AG04449 (cell line): ENCODE measurements at regions not wholly inside any gene's neighbourhood (a gene's known extent, or its start where the extent isn't known, plus 50 kb on each side); places are given as distances from the start of the nearest gene placed in this dataset.
"Not testable (repeated sequence)": the region's sequence is repeated elsewhere in the genome, so short reads cannot be mapped to it uniquely, and the experiment has no call there.

Experiments used
- CTCF ChIA-PET: fragments of 350-600 bp; formaldehyde crosslinking; extraction: SDS; loops from one replicate; lab custom pipeline; 2021; ENCODE audit warnings: antibody characterized with exemption; lab: Yijun Ruan, JAX
- POLR2A ChIA-PET: fragments of 400-600, 350-600 bp; formaldehyde crosslinking; extraction: SDS; loops from one replicate; lab custom pipeline; 2020; ENCODE audit warnings: antibody characterized with exemption, inconsistent platforms; lab: Yijun Ruan, JAX
- DNase-seq: peaks from one replicate; pipeline ENCODE4 v3.0.0-alpha.2; 2010; ENCODE audit warnings: low read depth, low spot score
- H3K4me3 ChIP-seq: 2 replicates; pipeline ENCODE4 v1.5.1; 2011; ENCODE audit warnings: low read depth, mild to moderate bottlenecking, control low read depth, low read length
- TF ChIP-seq, protein P1 (sequence below): IDR thresholded peaks from one replicate; pipeline ENCODE4 v1.5.1; 2011; ENCODE audit warnings: mild to moderate bottlenecking, moderate library complexity, low read length, control low read depth, inconsistent platforms; ENCODE audit not compliant: insufficient read depth; ENCODE audit errors: missing control alignments

DNA sequence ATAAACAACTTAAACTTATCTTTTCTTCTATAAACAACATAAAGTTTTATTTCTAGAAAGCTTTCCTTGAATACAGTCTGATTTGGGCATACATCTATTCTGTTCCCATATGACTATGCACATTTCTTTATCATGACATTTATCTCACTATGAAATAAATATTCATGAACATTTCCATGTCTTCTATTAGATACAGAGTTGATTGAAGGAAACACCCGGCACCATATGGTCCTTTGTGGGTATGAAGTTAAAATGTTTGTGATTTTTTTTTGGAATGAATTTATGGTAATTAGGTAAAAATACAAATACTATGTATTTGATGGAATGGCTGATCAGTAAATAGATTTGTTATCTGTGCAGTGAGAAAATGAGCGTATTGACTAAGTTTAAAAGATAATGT, 1209.8 kb upstream of the ACO1 start:
- TF ChIP-seq, protein P1, sequence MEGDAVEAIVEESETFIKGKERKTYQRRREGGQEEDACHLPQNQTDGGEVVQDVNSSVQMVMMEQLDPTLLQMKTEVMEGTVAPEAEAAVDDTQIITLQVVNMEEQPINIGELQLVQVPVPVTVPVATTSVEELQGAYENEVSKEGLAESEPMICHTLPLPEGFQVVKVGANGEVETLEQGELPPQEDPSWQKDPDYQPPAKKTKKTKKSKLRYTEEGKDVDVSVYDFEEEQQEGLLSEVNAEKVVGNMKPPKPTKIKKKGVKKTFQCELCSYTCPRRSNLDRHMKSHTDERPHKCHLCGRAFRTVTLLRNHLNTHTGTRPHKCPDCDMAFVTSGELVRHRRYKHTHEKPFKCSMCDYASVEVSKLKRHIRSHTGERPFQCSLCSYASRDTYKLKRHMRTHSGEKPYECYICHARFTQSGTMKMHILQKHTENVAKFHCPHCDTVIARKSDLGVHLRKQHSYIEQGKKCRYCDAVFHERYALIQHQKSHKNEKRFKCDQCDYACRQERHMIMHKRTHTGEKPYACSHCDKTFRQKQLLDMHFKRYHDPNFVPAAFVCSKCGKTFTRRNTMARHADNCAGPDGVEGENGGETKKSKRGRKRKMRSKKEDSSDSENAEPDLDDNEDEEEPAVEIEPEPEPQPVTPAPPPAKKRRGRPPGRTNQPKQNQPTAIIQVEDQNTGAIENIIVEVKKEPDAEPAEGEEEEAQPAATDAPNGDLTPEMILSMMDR: no peak
- no peak for DNase-seq
- POLR2A ChIA-PET: no interaction called here
- no peak overlapping the region for H3K4me3 ChIP-seq
- CTCF ChIA-PET: no interaction called here

DNA sequence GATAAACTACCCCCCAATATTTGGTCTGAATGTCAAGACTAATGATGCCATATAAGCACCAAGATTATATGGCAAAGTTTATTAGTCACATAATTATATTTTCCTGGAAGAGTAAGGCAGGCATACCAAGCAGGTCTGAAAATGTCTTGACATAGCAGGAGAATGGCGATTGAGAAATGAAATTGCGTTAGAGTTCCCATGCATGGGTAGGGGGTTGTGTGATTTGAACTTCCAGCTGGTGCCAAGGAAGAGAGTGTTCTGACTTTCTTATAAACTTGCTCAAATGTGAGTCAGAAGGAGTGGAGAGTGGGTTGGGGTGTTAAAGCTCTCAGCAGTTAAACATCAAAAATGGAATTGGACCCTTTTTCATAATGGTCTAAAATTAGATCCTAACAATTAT, 1200.6 kb upstream of the ACO1 start:
- CTCF ChIA-PET: no interaction called here
- TF ChIP-seq, protein P1: no peak
- POLR2A ChIA-PET: no interaction called here
- no peak for DNase-seq
- H3K4me3 ChIP-seq: no peak overlapping the region

DNA sequence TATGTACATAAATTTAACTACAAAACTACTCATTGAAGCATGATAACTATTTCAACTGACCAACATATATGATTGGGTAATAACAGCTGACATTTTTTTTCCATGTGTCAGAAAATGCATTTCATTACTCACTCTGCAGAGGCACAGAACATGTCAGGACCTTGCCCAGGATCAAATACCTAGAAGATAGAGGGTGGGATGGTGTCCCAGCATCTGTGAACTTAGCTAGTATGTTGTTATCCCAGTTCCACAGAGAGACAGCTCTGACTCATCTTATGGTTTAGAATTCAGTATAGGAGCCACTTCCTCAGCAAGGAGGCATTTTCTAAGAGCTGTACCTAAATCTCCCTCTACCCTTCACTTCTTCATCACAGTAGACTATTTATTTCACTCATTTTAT, 1198.6 kb upstream of the ACO1 start:
- ChIA-PET POLR2A (no interaction called here), CTCF (no interaction called here)
- no peak for DNase-seq
- H3K4me3 ChIP-seq: no peak overlapping the region
- TF ChIP-seq, protein P1: no peak

DNA sequence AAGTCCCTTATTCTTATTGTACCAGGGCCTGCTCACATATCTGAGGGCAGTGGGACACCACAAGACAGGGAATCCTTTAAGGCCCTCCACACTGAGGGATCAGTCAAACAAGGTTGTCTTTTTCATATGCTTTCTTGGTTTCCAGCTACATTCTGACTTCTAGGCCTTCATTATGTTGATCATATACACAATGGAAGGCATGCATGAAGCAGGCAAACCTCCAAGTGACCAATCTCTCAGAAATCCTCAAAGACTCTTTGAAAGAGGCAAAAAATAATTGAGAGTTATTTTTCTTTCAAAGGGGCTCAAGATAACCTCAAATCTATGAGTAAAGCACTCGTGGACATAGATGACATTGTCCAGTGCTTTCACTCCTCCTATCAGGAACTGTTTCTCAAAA, 1195.9 kb upstream of the ACO1 start:
- ChIA-PET CTCF (no interaction called here), POLR2A (no interaction called here)
- no peak for DNase-seq
- H3K4me3 ChIP-seq: no peak overlapping the region
- TF ChIP-seq, protein P1: no peak

DNA sequence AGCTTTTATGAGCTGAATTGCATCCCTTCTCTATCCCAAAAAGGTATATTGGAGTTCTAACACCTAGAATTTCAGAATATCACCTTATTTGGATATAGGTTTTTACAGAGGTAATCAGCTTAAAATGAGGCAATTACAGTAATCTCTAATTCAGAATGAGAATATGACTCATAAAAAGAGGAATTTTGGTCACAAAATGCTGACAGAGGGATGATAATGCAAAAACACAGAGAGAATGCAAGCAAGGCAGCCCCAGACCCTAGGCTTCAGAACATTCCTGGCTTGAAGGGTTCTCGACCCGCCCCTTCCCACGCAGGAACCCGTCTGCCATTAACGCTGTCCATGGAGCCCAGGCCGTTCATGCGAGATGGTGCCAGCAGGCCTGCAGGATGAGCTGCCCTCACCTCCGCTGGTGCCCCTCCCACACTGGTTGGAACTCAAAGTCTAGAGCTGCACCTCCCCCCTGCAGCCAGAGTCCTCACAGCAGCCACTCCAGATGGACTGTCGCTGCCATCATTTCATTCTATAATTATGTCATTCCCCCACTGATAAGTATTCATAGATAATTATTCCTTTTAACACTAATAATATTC, 1173.4 kb upstream of the ACO1 start:
- TF ChIP-seq, protein P1: no peak
- no peak overlapping the region for H3K4me3 ChIP-seq
- ChIA-PET POLR2A (no interaction called here), CTCF (no interaction called here)
- DNase-seq: no peak

DNA sequence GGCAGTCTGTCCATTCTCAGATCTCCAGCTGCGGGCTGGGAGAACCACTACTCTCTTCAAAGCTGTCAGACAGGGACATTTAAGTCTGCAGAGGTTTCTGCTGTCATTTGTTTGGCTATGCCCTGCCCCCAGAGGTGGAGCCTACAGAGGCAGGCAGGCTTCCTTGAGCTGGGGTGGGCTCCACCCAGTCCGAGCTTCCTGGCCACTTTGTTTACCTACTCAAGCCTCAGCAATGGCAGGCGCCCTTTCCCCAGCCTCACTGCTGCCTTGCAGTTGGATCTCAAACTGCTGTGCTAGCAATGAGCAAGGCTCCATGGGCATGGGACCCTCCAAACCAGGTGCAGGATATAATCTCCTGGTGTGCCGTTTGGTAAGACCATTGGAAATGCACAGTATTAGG, 1154.5 kb upstream of the ACO1 start:
- DNase-seq, H3K4me3 ChIP-seq, POLR2A ChIA-PET, CTCF ChIA-PET: not testable (repeated sequence)

DNA sequence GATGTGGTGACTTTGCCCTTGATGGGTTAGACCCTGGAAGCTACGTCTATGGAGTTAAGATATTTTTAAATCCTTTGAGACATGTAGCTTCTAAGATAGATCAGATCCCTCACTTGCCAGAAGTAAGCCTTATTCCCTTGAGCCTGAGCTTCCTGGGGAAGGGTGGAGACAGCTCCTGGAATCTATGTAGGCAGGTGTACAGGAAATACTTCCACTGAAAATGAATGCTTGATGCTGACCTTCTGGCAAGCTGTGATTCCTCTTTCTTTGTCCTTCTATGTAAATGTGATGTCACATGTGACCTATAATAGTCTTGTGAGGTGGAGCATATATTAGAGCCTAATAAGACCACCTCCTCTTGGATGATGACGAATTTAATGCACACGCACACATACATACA, 1152.0 kb upstream of the ACO1 start:
- CTCF ChIA-PET: no interaction called here
- TF ChIP-seq, protein P1: no peak
- no peak for DNase-seq
- POLR2A ChIA-PET: no interaction called here
- no peak overlapping the region for H3K4me3 ChIP-seq
